HG03039 (cell line): ENCODE measurements at regions not wholly inside any gene's neighbourhood (a gene's known extent, or its start where the extent isn't known, plus 50 kb on each side); places are given as distances from the start of the nearest gene placed in this dataset.

Source experiments
- ATAC-seq: cut with Tn5 transposase; IDR thresholded peaks from one replicate; pipeline ENCODE4 v1.9.1; 2021; ENCODE audit warnings: mild to moderate bottlenecking, moderate library complexity; ENCODE audit not compliant: unreplicated experiment

DNA sequence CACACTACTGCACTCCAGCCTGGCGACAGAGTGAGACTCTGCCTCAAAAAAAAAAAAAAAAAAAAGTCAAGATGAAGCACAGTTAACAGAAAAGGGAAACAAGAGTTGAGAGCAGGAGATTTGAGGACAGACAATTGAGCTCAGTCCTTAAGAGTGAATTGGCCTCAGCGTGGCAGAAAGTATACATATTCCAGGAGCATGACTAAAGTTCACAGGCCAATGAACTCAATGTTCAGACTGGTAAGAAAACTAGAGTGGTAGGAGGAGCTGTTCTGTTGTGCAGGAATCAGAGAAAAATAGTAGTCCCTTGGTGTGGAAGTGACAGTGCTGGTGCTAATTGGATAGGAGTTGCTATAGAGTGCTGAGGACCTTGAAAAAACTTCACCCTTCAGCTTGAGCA lies 60.0 kb downstream of the NRN1 start:
- ATAC-seq = no peak

DNA sequence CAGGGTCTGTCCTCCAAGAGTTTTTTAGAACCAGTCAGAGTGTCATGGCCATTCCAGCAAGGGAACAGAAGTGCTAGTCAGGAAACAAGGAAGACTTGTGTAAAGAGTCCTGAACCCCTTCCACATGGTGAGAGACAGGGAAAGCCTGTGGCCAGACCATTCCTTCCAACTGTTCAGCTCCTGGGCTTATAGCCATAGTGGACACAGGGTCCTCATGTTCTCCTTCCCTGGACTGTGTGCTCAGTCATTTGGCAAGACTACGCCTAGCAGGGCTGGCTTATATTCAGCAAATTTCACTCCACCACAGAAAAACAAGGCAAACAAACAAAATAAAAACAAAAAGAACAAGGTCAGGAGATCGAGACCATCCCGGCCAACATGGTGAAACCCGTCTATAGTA lies 60.5 kb downstream of the NRN1 start:
- no peak for ATAC-seq

DNA sequence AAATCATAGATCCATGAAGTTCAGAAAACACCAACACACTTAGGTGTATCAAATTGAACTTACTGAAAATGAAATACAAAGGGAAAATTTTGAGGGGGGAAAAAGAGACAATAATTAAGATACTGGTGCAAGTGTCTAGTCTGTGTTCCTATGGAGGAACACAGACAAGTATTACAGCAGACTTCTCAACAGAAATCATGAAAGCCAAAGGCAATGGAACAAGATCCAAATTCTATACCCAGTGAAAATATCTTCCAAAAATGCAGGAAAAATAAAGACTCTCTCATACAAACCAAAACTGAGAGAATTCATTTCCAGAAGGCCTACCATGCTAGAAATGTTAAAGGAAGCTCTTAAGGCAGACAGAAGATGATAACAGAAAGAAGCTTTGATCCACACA lies 63.1 kb downstream of the NRN1 start:
- no peak for ATAC-seq

DNA sequence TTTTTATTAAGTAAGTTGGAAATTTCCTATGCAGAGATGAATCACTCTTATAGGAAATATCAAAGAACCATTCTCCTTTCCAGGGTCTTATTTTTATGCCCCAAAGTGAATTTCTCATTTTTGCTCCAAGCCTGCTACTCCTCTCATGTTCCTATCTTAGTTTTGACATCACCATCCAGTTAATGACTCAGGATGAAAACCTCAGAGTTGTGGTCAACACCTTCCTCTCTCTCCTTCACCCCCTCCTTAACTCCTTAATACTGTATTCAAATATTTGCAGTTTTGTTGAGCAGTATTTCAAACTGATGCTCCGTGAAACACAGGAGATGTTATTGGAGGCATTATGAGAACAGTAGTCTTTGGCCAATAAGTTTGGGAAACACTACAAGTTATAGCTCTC lies 64.1 kb downstream of the NRN1 start:
- no peak for ATAC-seq

DNA sequence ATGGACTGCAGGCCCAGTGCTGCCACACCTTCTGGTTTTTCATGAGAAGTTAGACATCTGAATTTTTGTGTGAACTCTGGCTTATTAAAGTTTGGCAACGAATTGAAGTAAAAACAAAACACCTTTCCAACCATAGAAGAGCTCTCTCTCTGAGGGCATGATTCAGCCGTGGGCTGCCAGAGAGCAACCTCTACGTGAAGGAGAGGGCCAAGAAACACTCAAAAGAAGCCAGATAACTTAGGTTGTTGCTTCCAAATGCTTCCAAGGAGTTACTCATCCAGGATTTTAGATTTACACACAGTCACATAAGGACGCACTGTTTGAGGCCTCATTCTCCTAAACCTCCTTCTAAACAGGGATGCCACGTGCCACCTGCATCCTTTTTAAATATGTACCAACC lies 65.5 kb downstream of the NRN1 start:
- ATAC-seq = no peak

DNA sequence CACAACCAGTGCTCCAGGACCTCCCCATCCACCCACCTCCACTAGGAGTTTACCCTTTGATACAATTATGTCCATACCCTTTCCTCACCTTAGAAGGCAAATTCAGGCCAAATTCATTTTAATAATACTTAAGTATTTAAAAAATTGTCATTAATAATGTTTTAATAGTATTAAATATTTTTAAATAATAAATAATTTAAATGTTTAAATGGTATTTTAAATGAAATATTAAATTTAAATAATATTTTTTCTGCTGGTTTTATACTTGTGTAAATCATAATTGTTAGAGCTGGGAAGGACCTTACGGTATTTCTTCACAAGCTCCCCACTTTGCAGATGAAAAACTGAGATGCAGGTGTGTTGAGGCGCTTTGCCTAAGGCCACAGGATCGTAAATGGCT lies 67.8 kb downstream of the NRN1 start:
- no peak for ATAC-seq

DNA sequence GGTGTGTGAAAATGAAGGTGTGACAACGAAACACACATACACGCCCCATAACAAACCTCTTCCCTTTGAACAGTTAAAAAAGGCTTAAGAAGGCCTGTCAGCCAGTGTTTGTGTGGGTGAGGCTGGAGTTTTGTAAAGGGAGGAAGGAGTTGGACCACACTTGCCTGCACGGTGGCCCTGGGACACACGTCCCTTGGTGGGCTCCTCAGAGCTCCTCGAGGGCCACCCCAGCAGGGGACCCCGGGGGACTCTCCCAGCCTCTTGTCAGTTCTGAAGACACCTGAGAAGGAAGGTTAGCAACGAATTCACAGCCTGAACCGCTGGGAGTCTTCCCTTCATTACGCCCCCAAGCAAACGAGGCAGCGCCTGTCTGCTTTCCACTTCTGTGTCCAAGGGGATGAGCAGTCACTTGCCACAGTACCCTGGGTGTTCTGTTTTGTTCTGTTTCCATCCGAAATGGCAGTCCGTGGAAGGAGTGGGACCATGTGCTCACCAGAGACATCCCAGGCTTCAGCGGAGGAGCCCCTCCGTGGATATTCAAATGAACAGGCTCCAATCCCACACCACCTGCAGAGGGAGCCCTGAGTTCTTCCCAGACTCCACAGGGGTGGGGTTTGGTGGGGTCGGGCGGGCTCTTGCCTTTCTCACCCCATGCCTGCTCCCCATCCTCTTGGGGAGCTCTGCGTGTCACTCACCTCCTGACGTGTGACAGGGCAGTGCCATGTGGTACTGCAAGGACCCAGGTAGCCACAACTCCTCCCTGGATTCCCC lies 68.6 kb downstream of the NRN1 start:
- no peak for ATAC-seq

DNA sequence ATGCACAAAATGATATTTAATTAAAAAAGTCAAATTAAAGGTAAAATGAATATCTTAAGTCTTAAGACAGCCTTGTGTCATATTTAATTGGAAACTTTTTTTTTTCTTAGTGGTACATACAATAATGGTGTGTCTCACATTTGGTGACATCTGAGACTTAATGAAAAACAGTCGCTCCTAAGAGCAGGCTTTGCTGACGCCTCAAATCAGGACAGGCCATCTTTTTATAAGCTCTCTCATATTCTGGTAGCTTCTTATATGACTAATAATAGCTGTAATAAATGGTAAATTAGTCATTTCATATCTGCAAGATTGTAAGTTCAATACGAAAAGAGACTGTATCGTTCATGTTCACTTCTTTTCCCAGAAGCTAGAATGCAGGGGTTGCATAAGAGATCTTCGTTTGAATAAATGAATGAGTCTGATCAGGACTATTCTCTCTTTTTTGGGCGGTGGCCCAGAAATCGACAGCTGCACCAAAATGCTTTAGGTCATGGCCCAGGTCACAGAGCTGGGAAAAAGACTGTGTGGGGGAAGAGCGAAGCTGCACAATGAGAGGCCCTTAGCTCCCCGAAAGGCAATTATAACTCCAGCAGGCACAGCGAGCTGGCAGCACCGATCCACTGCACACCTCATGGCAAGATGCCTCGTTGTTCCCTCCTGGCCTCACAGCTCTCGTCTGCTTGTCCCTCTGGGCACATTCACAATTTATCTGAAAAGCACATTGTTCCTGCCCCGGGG lies 69.4 kb downstream of the NRN1 start:
- ATAC-seq = no peak

DNA sequence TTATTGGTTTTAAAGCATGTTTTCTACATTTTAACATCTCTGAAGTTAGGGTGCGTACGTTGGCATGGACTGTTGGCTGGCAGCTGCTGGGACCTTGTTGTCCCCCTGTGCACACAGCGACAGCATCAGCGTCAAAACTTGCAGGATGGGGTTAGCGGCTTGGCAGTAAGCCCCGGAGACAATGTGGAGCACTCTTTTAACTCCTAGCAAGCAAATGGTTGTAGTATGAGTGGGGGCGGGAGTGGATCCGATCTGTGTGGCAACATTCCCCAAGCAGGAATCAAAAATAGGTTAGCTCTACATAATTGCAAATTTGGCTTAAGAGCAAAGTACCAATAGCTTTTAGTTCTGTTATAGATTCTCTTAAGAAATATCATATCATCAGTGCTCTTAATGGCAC lies 70.1 kb downstream of the NRN1 start:
- no peak for ATAC-seq

DNA sequence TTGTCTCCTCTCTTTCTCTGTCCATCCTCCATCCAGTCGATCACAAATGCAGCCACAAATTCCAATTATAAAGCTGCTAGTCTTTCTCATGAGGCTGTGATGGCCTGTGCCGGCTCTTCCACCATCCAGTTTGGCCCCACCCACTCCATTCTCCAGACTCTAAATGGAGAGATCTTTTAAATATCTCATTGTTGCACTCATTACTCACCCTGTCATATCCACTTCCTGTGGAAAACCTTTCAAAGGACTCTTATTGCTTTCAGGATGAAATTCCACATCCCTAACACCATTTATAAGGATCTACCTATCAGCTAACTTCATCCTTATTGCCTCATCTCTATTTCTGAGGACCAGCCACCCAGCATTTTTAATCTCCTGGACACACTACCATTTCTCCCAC lies 70.6 kb downstream of the NRN1 start:
- ATAC-seq = no peak

DNA sequence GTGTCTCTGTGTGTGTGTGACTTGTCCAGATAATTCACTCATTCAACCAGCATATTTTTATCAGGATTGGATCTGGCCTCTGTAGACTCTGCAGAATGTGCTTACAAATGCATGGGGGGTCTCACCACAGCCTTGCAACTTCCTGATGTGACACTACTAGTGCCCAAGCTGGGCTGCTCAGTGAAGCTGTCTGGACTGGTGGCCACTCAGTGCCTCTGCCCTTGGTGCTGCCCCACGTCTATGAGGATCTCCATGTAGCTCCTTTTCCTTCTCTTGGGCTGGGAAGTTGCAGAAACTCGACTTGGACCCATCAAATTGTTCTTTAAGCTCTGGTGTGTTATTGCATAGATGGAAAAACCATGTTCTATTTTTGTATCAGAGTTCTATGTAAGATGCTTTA lies 75.8 kb downstream of the NRN1 start:
- no peak for ATAC-seq

DNA sequence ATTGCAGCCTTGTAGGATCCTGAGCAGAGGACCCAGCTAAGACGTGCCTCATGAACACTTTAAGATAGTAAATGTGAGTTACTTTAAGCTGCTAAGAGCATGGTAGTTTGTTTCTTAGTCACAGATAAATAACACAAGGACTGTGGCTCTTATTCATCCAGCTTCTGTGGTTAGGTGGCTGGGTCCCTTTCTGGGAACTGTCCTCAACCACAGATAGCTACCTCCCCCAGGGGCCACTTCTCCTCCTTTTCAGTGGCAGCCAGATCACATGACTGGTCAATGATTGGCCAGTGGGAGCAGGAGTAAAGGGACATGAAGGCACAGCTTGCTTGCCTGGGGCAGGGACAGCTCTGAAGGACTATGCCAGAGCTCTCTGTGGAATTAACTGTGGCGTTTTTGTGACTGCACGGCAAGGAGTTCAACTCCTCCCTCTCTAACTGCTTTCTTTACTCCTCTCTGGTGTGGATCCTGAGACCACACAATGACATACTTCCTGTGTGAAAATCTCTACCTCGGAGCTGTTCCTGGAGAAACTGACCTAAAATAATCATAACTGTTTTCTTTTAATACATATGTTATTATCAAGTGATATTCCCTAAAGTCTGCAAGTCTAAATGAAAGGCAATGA lies 76.5 kb downstream of the NRN1 start:
- ATAC-seq = no peak

DNA sequence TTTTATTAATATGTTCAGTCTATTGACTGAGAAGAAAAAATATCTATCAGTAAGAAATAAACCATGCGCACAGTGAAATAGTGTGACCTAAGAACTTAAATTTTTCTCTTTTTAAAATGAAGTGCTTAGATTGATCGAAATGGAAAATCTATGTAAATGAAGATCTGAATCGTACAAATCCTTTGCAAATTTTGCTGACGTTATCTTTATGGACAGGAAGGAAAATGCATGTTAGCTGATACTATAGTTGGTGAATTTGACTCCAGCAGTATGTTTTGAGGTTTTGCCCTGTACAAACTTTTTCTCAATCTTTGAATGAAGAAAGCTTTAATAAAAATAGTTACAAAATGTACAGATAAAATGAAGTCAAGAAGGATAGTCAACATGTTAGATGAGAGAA lies 82.9 kb downstream of the NRN1 start:
- no peak for ATAC-seq

DNA sequence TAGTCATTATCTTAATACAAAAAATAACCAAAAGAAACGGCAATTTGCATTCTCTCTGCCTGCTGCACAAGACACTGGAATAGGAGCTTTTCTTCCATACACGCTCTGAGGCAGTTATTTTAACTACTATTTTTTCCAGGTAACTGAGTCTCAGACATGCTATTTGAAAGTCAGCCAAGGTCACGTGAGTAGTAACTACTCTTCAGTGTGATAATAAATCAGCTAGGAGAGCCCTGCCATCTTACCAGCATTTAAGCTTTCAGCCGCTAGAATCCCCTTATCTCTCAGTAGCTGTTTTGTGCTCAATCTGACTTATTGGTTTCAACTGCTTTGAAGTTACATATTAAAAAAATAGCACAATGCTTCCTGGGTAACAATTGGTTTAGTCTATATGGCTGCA lies 84.5 kb downstream of the NRN1 start:
- no peak for ATAC-seq

DNA sequence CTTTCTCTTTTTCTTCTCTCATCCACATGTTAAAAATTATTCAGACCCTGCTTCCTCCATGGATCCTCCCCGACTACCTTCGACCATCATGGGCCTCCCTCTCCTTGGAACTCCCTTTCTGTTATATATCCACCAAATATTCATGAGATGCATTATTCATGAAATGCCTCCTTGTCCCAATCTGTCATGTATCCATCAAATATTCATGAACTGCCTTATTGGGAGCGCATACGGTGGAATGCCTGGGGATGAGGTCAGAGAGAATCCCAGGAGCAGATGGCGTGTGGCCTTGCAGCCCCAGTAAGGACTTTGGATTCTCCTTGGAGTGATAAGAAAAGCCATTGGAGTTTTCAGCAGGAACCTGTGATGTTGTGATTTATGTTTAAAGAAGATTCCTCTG lies 97.0 kb downstream of the NRN1 start:
- no peak for ATAC-seq

DNA sequence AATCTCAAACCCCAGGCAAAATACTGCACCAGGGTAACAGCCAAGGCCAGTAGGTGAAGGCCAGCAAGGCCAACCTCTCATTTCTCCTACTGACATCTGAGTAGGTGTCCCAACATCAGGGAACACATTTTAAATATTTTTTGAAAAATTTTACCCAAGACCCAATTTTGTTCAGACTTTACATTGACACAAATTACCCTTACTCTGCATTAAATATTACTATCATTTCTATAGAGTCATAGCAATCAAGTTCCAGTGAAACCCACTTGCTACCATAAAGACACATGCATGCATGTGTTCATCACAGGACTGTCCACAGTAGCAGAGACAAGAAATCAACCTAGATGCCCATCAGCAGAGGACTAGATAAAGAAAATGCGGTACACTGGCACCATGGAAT lies 99.9 kb downstream of the NRN1 start:
- no peak for ATAC-seq

DNA sequence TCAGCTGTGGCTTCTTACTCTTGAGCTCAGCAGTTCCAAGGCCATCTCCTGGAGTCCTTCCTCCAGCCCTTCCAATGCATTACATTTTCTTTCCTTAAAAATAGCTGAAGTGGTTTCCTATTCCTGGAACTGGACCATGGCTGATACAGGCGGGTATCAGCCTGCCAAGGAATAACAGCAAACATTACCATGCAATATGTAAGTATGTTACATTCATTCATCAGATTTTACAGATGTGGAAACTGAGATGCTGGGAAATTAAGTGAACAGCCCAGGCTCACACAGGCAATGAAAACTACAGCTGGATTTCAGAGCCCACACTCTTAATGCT lies 100.4 kb downstream of the NRN1 start:
- no peak for ATAC-seq

DNA sequence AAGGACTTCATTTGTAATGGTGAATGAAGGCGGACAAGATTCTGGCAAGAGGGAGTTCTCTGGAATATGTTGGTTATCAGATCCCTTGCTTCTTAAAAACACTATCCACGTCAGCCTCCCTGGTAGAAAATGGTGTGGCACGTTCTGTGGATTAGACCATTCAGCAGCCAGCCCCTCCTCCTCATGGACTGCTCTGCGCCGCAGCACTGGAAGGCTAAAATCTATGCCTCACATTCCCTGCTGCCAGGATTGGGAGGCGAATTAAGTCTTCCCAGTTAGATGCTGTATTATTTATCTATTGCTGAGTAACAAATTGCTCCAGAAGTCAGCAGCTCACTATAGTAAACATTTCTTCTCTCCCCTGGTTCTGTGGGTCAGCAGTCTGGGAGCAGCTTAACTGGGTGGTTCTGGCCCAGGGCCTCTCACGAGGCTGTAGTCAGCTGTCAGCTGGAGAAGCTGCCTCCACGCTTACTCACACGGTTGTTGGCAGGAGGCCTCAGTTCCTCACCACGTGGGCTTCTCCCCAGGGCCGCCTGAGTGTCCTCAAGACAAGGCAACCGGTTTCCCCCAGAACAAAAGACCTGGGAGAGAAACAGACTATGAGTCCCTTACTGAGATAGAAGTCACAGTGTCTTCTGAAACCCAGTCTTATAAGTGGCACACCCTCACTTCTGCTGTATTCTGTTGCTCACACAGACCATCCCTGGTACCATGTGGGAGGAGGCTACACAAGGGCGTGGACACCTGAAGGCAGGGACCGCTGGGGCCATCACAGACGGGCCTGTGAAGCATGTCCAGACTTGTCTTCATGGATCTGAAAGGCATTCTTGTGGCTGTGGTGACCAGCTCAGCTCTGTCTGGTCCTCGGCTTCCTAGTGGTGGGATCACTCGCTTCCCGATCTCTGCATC lies 101.0 kb downstream of the NRN1 start:
- ATAC-seq = no peak

DNA sequence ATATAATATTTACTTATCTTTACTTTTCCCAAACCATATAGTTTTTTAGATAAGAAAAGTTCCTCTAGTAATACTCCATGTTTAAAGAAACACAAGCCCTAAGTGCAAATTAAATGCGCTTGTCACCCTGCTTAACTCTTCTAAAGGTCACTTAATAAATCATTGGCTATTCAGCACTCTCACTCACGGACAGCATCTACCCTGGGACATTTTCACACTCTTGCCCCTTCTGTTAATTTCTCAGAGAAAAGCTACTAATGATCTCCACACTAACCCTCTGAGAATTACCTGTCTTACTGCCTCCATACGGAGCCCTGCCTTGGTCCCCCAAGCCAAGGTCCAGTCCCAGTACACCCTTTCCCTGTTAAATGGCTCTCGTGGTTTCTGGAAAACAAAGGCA lies 102.2 kb downstream of the NRN1 start:
- no peak for ATAC-seq

DNA sequence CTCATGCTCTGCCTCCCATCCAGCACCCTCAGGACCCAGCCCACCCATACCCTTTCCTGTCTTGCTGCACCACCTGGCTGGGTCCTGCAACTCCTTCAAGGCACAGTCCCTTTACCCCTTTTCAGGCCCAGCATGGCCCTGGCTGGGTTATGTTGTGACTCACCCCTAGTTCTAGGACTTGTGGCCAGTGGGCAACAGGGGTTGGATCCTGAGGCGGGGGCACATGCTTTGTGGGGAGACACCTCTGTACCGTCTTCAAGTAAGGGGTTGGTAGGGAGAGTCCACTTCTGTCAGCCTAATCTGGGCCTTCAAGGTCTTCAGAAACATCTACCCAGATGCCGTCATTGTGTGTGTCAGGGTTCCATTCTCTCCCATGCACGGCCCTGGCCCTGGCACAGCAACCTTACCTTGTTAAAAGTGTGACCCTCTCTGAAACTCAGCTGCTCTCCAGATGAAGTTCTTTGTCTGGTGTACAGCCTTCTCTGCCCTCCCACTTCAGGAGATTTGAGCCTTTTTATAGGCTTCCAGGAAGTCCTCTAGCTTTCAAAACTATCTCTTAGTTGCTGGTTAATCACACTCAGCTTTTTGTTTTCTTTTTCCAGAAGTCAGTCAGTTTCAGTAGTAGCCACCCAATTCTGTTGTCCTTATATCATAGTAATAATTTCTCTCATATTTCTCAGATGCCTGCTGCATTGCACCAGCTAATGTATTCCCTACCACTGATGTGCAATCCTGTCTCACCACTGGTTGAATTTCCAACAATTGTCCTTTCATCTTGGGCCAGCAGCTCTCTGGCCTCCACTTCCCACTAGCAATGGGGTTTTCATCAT lies 107.3 kb downstream of the NRN1 start:
- ATAC-seq = no peak
